Skeletal muscle tissue (tissue), 3 donors: ENCODE measurements at regions not wholly inside any gene's neighbourhood (a gene's known extent, or its start where the extent isn't known, plus 50 kb on each side); places are given as distances from the start of the nearest gene placed in this dataset.
"Not testable (repeated sequence)": the region's sequence is repeated elsewhere in the genome, so short reads cannot be mapped to it uniquely, and the experiment has no call there.

Source experiments
- H3K27ac ChIP-seq: one replicate; pipeline ENCODE4 v1.7.0; 2013; ENCODE audit warnings: mild to moderate bottlenecking, low read depth, low read length, inconsistent platforms
- H3K27me3 ChIP-seq, 3 donors: one replicate each; pipeline ENCODE4 v1.7.0; 2013; ENCODE audit warnings: low read length in 3 of 3; ENCODE audit not compliant: control insufficient read depth in 3 of 3, insufficient read depth in 3 of 3
- H3K36me3 ChIP-seq, 3 donors: one replicate each; pipeline ENCODE4 v1.7.0; 2013; ENCODE audit warnings: low read length in 3 of 3; ENCODE audit not compliant: control insufficient read depth in 3 of 3, insufficient read depth in 3 of 3
- H3K4me1 ChIP-seq, 3 donors: one replicate each; pipeline ENCODE4 v1.7.0; 2013; ENCODE audit warnings: low read length in 3 of 3, mild to moderate bottlenecking in 3 of 3; ENCODE audit not compliant: control insufficient read depth in 3 of 3, insufficient read depth in 3 of 3
- H3K4me3 ChIP-seq, 3 donors: one replicate each; pipeline ENCODE4 v1.7.0; 2013; ENCODE audit warnings: low read length in 3 of 3
- H3K9ac ChIP-seq, 3 donors: one replicate each; pipeline ENCODE4 v1.7.0; 2013; ENCODE audit warnings: low read length in 3 of 3, mild to moderate bottlenecking in 3 of 3, moderate library complexity in 2 of 3, low read depth in 1 of 3
- H3K9me3 ChIP-seq, 3 donors: one replicate each; pipeline ENCODE4 v1.7.0; 2013; ENCODE audit warnings: low read length in 3 of 3; ENCODE audit not compliant: control insufficient read depth in 3 of 3
- donor health status: Osteomylitis.

- Histone ChIP-seq H3K4me3 (no peak overlapping the region), H3K9me3 (no peaks in the 10 kb centered on the region), H3K27ac (no peak overlapping the region), H3K4me1 (no peaks in the 10 kb centered on the region), H3K9ac (no peak overlapping the region), H3K36me3 (no peaks in the 10 kb centered on the region), H3K27me3 (no peaks in the 10 kb centered on the region)
These were observed 102.9 kb downstream of the LRRN1 start for GRCh38 chr3:3902161-3902560.

GRCh38 chr3:3906171-3906570, 106.9 kb downstream of the LRRN1 start:
- H3K27ac ChIP-seq, result no peak overlapping the region
- no peaks in the 10 kb centered on the region for H3K4me1 ChIP-seq
- H3K9me3 ChIP-seq, result no peaks in the 10 kb centered on the region
- no peaks in the 10 kb centered on the region for H3K36me3 ChIP-seq
- H3K27me3 ChIP-seq, result no peaks in the 10 kb centered on the region
- H3K9ac ChIP-seq, result no peak overlapping the region
- H3K4me3 ChIP-seq, result no peak overlapping the region

- H3K9ac ChIP-seq, result no peak overlapping the region
- no peak overlapping the region for H3K4me3 ChIP-seq
- no peaks in the 10 kb centered on the region for H3K27me3 ChIP-seq
- H3K27ac ChIP-seq, result no peak overlapping the region
- H3K4me1 ChIP-seq, result no peaks in the 10 kb centered on the region
- no peaks in the 10 kb centered on the region for H3K36me3 ChIP-seq
- H3K9me3 ChIP-seq, result no peaks in the 10 kb centered on the region
These were observed 107.8 kb downstream of the LRRN1 start for GRCh38 chr3:3907023-3907422.

GRCh38 chr3:3918763-3919162, 119.5 kb downstream of the LRRN1 start:
- no peaks in the 10 kb centered on the region for H3K36me3 ChIP-seq

GRCh38 chr3:3919316-3919715, 120.1 kb downstream of the LRRN1 start:
- no peak overlapping the region for H3K4me3 ChIP-seq
- no peaks in the 10 kb centered on the region for H3K36me3 ChIP-seq
- no peaks in the 10 kb centered on the region for H3K4me1 ChIP-seq
- H3K9me3 ChIP-seq, result no peaks in the 10 kb centered on the region
- no peaks in the 10 kb centered on the region for H3K27me3 ChIP-seq
- H3K9ac ChIP-seq, result no peak overlapping the region
- no peak overlapping the region for H3K27ac ChIP-seq

More at GRCh38 chr3:3918763-3919162, 119.5 kb downstream of the LRRN1 start:
- H3K9ac ChIP-seq, result no peak overlapping the region
- H3K4me1 ChIP-seq, result no peaks in the 10 kb centered on the region
- H3K27me3 ChIP-seq, result no peaks in the 10 kb centered on the region
- H3K4me3 ChIP-seq, result no peak overlapping the region
- H3K27ac ChIP-seq, result no peak overlapping the region
- H3K9me3 ChIP-seq, result no peaks in the 10 kb centered on the region

- Histone ChIP-seq H3K36me3 (no peaks in the 10 kb centered on the region), H3K4me3 (no peak overlapping the region), H3K9ac (no peak overlapping the region), H3K27ac (no peak overlapping the region), H3K27me3 (no peaks in the 10 kb centered on the region), H3K4me1 (no peaks in the 10 kb centered on the region), H3K9me3 (no peaks in the 10 kb centered on the region)
These were observed 124.4 kb downstream of the LRRN1 start for GRCh38 chr3:3923619-3924018.

GRCh38 chr3:3927198-3927597, 128.0 kb downstream of the LRRN1 start:
- Histone ChIP-seq H3K9me3 (peaks cover 0 to 3% (median 0%) of the 10 kb centered on the region in 3 donors), H3K27ac (no peak overlapping the region), H3K36me3 (no peaks in the 10 kb centered on the region), H3K4me3 (no peak overlapping the region), H3K27me3 (no peaks in the 10 kb centered on the region), H3K9ac (no peak overlapping the region), H3K4me1 (no peaks in the 10 kb centered on the region)

- Histone ChIP-seq H3K27ac (no peak overlapping the region), H3K4me3 (no peak overlapping the region), H3K27me3 (no peaks in the 10 kb centered on the region), H3K36me3 (no peaks in the 10 kb centered on the region), H3K4me1 (no peaks in the 10 kb centered on the region), H3K9me3 (peaks cover 0 to 3% (median 0%) of the 10 kb centered on the region in 3 donors), H3K9ac (no peak overlapping the region)
These were observed 128.7 kb downstream of the LRRN1 start for GRCh38 chr3:3927965-3928364.

GRCh38 chr3:3941380-3941779, 142.1 kb downstream of the LRRN1 start:
- H3K36me3 ChIP-seq, H3K27ac ChIP-seq, H3K4me3 ChIP-seq, H3K9ac ChIP-seq, H3K27me3 ChIP-seq, H3K4me1 ChIP-seq, H3K9me3 ChIP-seq: not testable (repeated sequence)

- no peaks in the 10 kb centered on the region for H3K36me3 ChIP-seq
- H3K4me1 ChIP-seq, result no peaks in the 10 kb centered on the region
- no peaks in the 10 kb centered on the region for H3K9me3 ChIP-seq
- H3K27me3 ChIP-seq, result no peaks in the 10 kb centered on the region
- no peak overlapping the region for H3K27ac ChIP-seq
- no peak overlapping the region for H3K9ac ChIP-seq
- no peak overlapping the region for H3K4me3 ChIP-seq
These were observed 151.8 kb downstream of the LRRN1 start for GRCh38 chr3:3951071-3951470.

- Histone ChIP-seq H3K36me3 (no peaks in the 10 kb centered on the region), H3K27me3 (no peaks in the 10 kb centered on the region), H3K9ac (no peak overlapping the region), H3K27ac (no peak overlapping the region), H3K4me1 (no peaks in the 10 kb centered on the region), H3K4me3 (no peak overlapping the region), H3K9me3 (no peaks in the 10 kb centered on the region)
These were observed 152.3 kb downstream of the LRRN1 start for GRCh38 chr3:3951501-3951900.
